GM23248 (cell line): ENCODE measurements at regions not wholly inside any gene's neighbourhood (a gene's known extent, or its start where the extent isn't known, plus 50 kb on each side); places are given as distances from the start of the nearest gene placed in this dataset.

Experiments used
- EZH2 ChIP-seq: fragments of 200-600 bp; sonication (generic); IDR thresholded peaks from 2 replicates; pipeline ENCODE4 v1.6.1; 2018; ENCODE audit warnings: antibody characterized with exemption, mild to moderate bottlenecking; ENCODE audit not compliant: insufficient read depth, poor library complexity, severe bottlenecking
- EZH2phosphoT487 ChIP-seq: fragments of 200-600 bp; sonication (generic); IDR thresholded peaks from 2 replicates; pipeline ENCODE4 v1.6.1; 2018; ENCODE audit warnings: antibody characterized with exemption, moderate library complexity, mild to moderate bottlenecking, low read depth; ENCODE audit not compliant: insufficient read depth

- TF ChIP-seq EZH2 (no peak), EZH2phosphoT487 (no peak)
These were observed 67.1 kb upstream of the PRKX start for GRCh38 chrX:3780564-3780963.
